DMS53 (cell line): ENCODE measurements at regions not wholly inside any gene's neighbourhood (a gene's known extent, or its start where the extent isn't known, plus 50 kb on each side); places are given as distances from the start of the nearest gene placed in this dataset.

Experiments
- DNase-seq: peaks from one replicate; lab custom pipeline; 2025; lab: John Stamatoyannopoulos, UW

DNA sequence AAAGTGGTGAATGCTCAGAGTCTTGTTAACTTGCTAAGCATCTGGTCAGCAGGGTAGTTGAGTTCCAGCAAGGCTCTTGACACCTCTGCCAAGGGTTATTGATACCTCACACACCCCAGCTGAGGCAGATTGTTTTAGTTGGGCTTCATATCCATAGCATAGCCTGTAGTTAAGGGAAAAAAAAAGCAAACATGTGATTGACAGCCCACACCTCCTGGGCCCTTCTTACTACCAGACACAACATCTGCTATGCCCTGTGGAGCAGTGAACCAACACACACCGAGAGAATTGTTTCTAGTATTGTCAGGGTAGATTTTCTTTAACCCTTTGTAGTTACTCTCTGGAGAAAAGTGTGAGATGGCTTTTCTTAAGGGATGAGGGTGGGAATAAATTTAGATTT, 697.0 kb upstream of the POU3F2 start:
- DNase-seq, result no peak

DNA sequence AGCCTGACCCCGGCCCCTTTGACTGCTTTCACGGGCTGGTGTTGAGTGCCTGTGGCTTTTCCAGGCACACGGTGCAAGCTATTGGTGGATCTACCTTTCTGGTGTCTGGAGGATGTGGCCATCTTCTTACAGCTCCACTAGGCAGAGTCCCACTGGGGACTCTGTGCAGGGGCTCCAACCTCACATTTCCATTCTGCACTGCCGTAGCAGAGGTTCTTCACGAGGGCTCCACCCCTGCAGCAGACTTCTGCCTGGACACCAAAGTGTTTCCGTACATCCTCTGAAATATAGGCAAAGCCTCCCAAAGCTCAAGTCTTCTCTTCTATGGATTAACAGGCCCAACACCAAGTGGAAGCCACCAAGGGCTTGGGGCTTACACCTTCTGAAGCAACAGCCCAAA, 691.5 kb upstream of the POU3F2 start:
- DNase-seq, result peak; percentile 9

DNA sequence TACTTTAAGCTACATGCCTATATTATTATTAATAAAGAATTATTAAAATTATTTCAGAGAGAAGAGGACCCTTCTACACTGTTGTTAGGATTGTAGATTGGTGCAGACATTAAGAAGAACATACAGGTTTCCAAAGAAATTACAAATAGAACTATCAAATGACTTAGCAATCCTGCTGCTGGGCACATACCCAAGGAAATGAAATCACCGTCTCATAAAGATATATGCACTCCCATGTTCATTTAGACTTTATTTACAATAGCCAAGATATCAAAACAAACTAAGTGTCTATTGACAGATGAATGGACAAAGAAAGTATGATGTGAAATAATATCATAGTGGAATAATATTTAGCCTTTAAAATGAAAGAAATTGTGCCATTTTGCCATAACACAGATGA, 687.7 kb upstream of the POU3F2 start:
- DNase-seq, result no peak

DNA sequence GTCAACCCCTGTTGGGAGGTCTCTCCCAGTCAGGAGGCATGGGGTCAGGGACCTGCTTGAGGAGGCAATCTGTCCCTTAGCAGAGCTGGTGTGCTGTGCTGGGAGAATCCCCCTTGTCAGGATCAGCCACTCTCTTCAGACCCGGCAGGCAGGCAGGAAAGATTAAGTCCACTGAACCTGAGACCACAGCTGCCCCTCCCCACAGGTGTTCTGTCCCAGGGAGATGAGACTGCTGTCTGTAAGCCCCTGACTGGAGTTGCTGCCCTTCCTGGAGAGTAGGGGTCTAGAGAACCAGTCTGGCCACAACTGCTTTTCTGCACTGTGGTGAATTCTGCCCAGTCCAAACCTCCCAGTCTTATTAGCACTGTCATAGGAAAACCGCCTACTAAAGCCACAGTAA, 677.8 kb upstream of the POU3F2 start:
- DNase-seq, result no peak

GRCh38 chr6:98179606-98180005, 654.8 kb upstream of the POU3F2 start:
- DNase-seq, result no peak

DNA sequence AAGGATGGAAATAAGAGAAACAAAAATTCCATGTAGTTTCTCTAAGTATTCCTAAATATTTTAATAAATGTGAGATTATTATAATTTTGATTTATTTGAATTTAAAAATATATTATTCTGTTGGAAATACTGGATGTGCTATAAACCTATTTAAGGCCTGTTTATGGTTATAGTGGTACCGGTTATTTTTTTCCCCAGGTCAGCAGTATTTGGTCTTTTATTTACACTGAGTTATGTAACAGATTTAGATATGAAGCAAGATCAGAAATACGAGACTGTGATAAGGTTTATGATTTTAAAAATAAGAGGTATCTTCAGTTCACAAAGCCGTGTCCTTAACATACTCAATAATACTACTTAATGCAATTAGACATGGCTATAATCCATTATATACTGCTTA, 634.3 kb upstream of the POU3F2 start:
- no peak for DNase-seq

- no peak for DNase-seq
Observed at GRCh38 chr6:98203170-98203806, 631.1 kb upstream of the POU3F2 start.

DNA sequence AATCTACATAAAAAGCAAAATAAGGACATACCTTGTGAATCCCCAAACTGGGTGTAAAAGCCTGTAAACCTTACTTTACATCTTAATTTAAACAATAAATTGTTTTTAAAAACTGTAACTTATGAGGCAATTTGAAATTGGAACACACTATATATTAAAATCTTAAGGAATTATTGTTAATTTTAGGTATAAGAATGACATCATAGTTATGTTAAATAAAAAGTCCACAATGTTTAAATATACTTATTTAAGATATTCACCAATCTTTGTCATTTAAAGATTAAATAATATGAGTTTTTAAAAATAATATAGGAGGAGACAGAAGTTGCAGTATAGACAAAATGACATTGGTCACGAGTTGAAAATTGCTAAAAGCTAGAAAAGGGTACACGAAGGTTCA, 621.9 kb upstream of the POU3F2 start:
- no peak for DNase-seq

DNA sequence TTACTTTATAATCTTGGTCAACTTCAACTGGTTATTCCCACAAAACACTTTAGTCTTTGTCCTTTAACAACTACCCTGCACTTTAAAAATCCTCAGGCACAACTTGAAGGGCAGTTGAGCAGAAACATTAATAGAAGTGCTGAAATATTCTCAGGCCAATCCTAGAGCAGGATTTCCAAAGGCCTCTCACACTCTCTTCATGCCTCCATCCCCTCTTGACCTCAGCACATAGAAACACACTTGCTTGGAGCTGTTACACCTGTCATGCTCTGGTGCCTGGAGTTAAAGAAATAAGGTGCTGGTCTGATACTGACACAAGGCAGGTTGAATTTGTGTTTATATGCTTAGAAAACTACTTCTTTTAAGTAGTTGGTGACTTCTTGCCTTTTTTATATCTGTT, 618.8 kb upstream of the POU3F2 start:
- DNase-seq, result no peak

- DNase-seq, result no peak
Observed at GRCh38 chr6:98230250-98230649, 604.1 kb upstream of the POU3F2 start.

- DNase-seq, result no peak
Observed at GRCh38 chr6:98239057-98239456, 595.3 kb upstream of the POU3F2 start.

DNA sequence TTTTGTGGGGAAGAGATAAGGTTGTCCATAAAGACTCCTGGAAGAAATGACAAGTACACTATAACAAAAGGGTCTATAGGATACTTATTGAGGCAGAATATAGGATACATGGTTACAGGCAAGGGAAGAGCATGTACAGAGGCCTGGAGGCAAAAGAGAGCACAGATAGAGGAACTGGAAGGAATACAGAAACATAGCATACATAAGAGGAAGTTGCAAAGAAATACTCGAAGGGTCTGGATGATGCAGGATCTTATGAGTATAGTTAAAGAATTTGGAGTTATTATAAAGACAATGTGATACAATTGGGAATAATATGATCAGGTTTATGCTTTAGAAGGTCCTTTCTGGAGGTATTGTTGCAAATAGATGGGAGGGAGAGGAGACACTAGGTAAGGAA, 592.7 kb upstream of the POU3F2 start:
- DNase-seq, result no peak

DNA sequence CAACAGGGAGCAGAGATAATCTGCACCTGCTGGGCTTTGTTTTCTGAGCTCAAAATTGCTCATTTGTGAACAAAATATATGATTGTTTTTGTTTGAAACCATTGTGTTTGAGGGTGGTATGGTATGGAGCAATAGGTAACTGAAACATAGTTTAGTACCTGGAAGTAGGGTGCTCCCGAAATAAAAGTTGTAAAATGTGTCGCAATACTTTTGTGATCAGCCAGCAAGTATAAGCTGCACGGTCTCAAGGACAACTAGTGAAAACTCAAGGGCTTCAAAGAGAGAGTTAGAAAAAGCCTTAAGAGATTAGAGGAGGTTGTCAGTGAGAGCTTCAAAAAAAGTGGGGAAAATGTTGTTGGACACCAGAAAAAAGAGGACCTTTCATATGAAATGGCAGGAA, 579.8 kb upstream of the POU3F2 start:
- no peak for DNase-seq

GRCh38 chr6:98260382-98260781, 574.0 kb upstream of the POU3F2 start:
- no peak for DNase-seq

DNA sequence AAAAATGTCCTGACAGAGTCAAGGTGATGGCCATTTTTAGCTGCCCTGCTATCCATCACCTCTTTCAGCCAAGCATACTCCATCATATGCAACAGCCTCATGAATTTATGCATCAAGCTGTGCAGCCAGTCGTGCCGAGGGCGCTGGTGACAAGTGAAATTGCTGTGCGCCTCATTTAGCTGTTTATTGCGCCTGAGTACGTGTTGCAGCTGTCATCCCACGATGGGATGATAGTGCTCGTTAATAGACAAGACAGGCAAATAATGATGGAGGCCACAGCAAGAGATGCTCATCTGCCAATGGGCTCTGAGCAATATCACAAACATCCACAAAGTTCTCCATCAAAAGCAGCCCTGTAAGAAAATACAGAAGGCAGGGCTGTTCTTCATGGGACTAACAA, 562.3 kb upstream of the POU3F2 start:
- no peak for DNase-seq

- no peak for DNase-seq
Observed at GRCh38 chr6:98274691-98275090, 559.7 kb upstream of the POU3F2 start.

GRCh38 chr6:98280492-98280891, 553.9 kb upstream of the POU3F2 start:
- no peak for DNase-seq

DNA sequence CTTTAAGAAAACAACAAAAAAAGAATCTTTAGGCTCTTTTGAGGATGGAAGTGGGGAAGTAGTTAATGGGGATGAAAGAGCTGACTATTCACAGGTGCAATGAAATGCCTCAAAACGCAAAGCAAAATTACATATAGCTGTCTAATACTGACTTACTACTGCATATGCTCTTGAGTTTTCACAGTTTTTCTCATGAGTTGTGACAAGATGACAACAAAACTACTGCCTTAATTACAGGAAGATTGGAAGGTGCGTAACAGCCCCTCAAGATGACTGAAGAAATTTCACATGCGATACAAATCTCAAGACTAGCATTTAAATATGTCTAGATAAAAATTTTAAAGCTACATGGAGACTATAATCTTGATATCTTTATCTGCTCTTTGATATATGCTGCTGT, 547.8 kb upstream of the POU3F2 start:
- DNase-seq, result no peak

DNA sequence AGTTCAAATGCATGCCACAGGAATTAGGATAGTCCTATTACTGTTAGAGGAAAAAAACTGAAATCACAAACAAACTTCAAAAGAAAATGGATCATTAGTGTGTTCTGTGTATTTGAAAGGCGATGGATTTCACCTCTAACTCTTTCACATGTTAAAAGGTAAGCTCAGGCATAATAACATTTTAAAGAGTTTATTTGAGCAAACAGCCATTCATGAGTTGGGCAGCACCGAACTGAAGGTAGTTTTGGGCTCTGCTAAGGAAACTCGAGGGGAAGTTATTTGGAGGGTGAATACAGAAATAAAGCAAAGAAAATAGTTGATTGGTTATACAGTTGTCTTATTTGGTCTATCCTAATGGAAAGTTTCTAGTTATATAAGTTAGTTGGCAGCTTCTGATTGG, 546.5 kb upstream of the POU3F2 start:
- DNase-seq, result no peak

GRCh38 chr6:98292810-98293209, 541.6 kb upstream of the POU3F2 start:
- DNase-seq, result peak; percentile 73

- no peak for DNase-seq
Observed at GRCh38 chr6:98295515-98296175, 538.7 kb upstream of the POU3F2 start.

GRCh38 chr6:98308564-98308963, 525.8 kb upstream of the POU3F2 start:
- DNase-seq, result no peak

- DNase-seq, result no peak
Observed at GRCh38 chr6:98310443-98310842, 523.9 kb upstream of the POU3F2 start.

GRCh38 chr6:98323605-98324004, 510.8 kb upstream of the POU3F2 start:
- DNase-seq, result no peak
